DOHH2 (cell line): ENCODE measurements at regions not wholly inside any gene's neighbourhood (a gene's known extent, or its start where the extent isn't known, plus 50 kb on each side); places are given as distances from the start of the nearest gene placed in this dataset.

Experiments used
- H3F3A ChIP-seq: fragments of 200-600 bp; sonication (generic), shearing (Covaris generic); 2 replicates; pipeline ENCODE4 v1.6.0; 2016; ENCODE audit warnings: antibody characterized with exemption, mild to moderate bottlenecking; ENCODE audit not compliant: control insufficient read depth, insufficient read depth
- H3K27ac ChIP-seq: fragments of 200-600 bp; sonication (generic); 2 replicates; pipeline ENCODE4 v1.5.1; 2014; ENCODE audit warnings: low read depth, mild to moderate bottlenecking, low read length, moderate library complexity
- H3K27me3 ChIP-seq: fragments of 200-600 bp; sonication (generic); 2 replicates; pipeline ENCODE4 v1.6.1; 2014; ENCODE audit warnings: mild to moderate bottlenecking, low read length, mixed read lengths; ENCODE audit not compliant: control insufficient read depth
- H3K36me3 ChIP-seq: fragments of 200-600 bp; sonication (generic); 2 replicates; pipeline ENCODE4 v1.6.1; 2014; ENCODE audit warnings: mild to moderate bottlenecking, low read length, moderate library complexity, mixed read lengths; ENCODE audit not compliant: control insufficient read depth
- H3K4me1 ChIP-seq: fragments of 200-600 bp; sonication (generic); 2 replicates; pipeline ENCODE4 v1.6.1; 2014; ENCODE audit warnings: mild to moderate bottlenecking, low read length, mixed read lengths; ENCODE audit not compliant: control insufficient read depth
- H3K4me2 ChIP-seq: fragments of 200-600 bp; sonication (generic); 2 replicates; pipeline ENCODE4 v1.6.0; 2014; ENCODE audit warnings: mild to moderate bottlenecking, low read length, moderate library complexity
- H3K4me3 ChIP-seq: fragments of 200-600 bp; sonication (generic); 2 replicates; pipeline ENCODE4 v1.5.1; 2014; ENCODE audit warnings: mild to moderate bottlenecking, low read length, mixed read lengths
- H3K79me2 ChIP-seq: fragments of 200-600 bp; sonication (generic); 2 replicates; pipeline ENCODE4 v1.6.1; 2014; ENCODE audit warnings: mild to moderate bottlenecking, low read length, mixed read lengths; ENCODE audit not compliant: control insufficient read depth
- H3K9me2 ChIP-seq: fragments of 200-600 bp; sonication (generic); replicated peaks from 2 replicates; pipeline ENCODE4 v1.6.1; 2014; ENCODE audit warnings: mild to moderate bottlenecking, low read length, mixed read lengths; ENCODE audit not compliant: control insufficient read depth
- H3K9me3 ChIP-seq: fragments of 200-600 bp; sonication (generic); 2 replicates; pipeline ENCODE4 v1.6.1; 2014; ENCODE audit warnings: antibody characterized with exemption, low read length, mixed read lengths; ENCODE audit not compliant: control insufficient read depth, insufficient read depth
- H4K20me1 ChIP-seq: fragments of 200-600 bp; sonication (generic); 2 replicates; pipeline ENCODE4 v1.6.0; 2014; ENCODE audit warnings: low read depth, mild to moderate bottlenecking, antibody characterized with exemption, low read length, moderate library complexity; ENCODE audit not compliant: control insufficient read depth, insufficient read depth
- EZH2phosphoT487 ChIP-seq: fragments of 200-600 bp; sonication (generic); IDR thresholded peaks from 2 replicates; pipeline ENCODE4 v1.6.1; 2017; ENCODE audit warnings: borderline replicate concordance, mild to moderate bottlenecking, antibody characterized with exemption, low read length, moderate library complexity, mixed read lengths
- TF ChIP-seq, protein P1 (sequence below): fragments of 200-600 bp; sonication (generic); IDR thresholded peaks from one replicate; pipeline ENCODE4 v1.5.1; 2014; ENCODE audit warnings: antibody characterized with exemption, mild to moderate bottlenecking, low read depth, low read length; ENCODE audit not compliant: poor library complexity, severe bottlenecking

DNA sequence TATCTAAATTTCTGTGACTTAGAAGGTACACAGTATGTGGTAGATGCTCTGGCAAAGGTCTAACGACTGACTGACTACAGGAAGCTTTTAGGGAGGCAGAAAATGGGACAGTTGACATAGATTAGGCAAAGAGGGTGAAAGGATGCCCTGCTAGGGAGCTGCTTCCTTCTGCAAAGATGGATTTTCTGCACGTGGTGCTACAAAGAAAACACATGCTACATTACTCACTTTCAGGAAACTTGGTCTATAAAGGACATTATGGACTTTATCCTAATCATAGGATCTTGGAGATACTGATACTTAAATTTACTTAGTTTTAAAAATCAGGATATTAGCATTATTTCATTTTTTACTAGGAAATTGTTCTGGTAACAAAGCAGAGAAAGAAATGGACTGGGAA lies 405.8 kb upstream of the ADAMTS16 start:
- Histone ChIP-seq H3K36me3 (no peaks in the 10 kb centered on the region), H3K27ac (no peak overlapping the region), H3K9me3 (no peaks in the 10 kb centered on the region), H3K4me2 (no peak overlapping the region), H3K4me1 (no peaks in the 10 kb centered on the region), H3K4me3 (no peak overlapping the region), H3F3A (no peaks in the 10 kb centered on the region), H4K20me1 (no peaks in the 10 kb centered on the region), H3K79me2 (no peaks in the 10 kb centered on the region), H3K9me2 (no peaks in the 10 kb centered on the region), H3K27me3 (no peaks in the 10 kb centered on the region)
- no peak for TF ChIP-seq EZH2phosphoT487
- TF ChIP-seq, protein P1, sequence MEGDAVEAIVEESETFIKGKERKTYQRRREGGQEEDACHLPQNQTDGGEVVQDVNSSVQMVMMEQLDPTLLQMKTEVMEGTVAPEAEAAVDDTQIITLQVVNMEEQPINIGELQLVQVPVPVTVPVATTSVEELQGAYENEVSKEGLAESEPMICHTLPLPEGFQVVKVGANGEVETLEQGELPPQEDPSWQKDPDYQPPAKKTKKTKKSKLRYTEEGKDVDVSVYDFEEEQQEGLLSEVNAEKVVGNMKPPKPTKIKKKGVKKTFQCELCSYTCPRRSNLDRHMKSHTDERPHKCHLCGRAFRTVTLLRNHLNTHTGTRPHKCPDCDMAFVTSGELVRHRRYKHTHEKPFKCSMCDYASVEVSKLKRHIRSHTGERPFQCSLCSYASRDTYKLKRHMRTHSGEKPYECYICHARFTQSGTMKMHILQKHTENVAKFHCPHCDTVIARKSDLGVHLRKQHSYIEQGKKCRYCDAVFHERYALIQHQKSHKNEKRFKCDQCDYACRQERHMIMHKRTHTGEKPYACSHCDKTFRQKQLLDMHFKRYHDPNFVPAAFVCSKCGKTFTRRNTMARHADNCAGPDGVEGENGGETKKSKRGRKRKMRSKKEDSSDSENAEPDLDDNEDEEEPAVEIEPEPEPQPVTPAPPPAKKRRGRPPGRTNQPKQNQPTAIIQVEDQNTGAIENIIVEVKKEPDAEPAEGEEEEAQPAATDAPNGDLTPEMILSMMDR, result no peak

GRCh38 chr5:4735261-4735660 lies 404.9 kb upstream of the ADAMTS16 start:
- Histone ChIP-seq H3K4me3 (no peak overlapping the region), H3K9me2 (no peaks in the 10 kb centered on the region), H3K36me3 (no peaks in the 10 kb centered on the region), H3K9me3 (no peaks in the 10 kb centered on the region), H4K20me1 (no peaks in the 10 kb centered on the region), H3K4me2 (no peak overlapping the region), H3K27me3 (no peaks in the 10 kb centered on the region), H3K27ac (no peak overlapping the region), H3K79me2 (no peaks in the 10 kb centered on the region), H3K4me1 (no peaks in the 10 kb centered on the region), H3F3A (no peaks in the 10 kb centered on the region)
- TF ChIP-seq, protein P1, result no peak
- no peak for TF ChIP-seq EZH2phosphoT487

GRCh38 chr5:4737868-4738267 lies 402.3 kb upstream of the ADAMTS16 start:
- H3K4me2 ChIP-seq, result no peak overlapping the region
- H3K27me3 ChIP-seq, result no peaks in the 10 kb centered on the region
- TF ChIP-seq, protein P1, result no peak
- no peak for TF ChIP-seq EZH2phosphoT487
- no peaks in the 10 kb centered on the region for H3K9me2 ChIP-seq
- no peaks in the 10 kb centered on the region for H3K9me3 ChIP-seq
- H3K4me3 ChIP-seq, result no peak overlapping the region
- no peaks in the 10 kb centered on the region for H3K36me3 ChIP-seq
- no peaks in the 10 kb centered on the region for H3K4me1 ChIP-seq
- no peaks in the 10 kb centered on the region for H3F3A ChIP-seq
- no peaks in the 10 kb centered on the region for H4K20me1 ChIP-seq
- H3K79me2 ChIP-seq, result no peaks in the 10 kb centered on the region
- H3K27ac ChIP-seq, result no peak overlapping the region

- H3K79me2 ChIP-seq, result no peaks in the 10 kb centered on the region
- H3K9me2 ChIP-seq, result no peaks in the 10 kb centered on the region
- no peaks in the 10 kb centered on the region for H4K20me1 ChIP-seq
- H3F3A ChIP-seq, result no peaks in the 10 kb centered on the region
- H3K36me3 ChIP-seq, result no peaks in the 10 kb centered on the region
- H3K27me3 ChIP-seq, result no peaks in the 10 kb centered on the region
- TF ChIP-seq EZH2phosphoT487, result no peak
- TF ChIP-seq, protein P1, result no peak
- H3K9me3 ChIP-seq, result no peaks in the 10 kb centered on the region
- H3K27ac ChIP-seq, result no peak overlapping the region
- no peak overlapping the region for H3K4me3 ChIP-seq
- no peak overlapping the region for H3K4me2 ChIP-seq
- no peaks in the 10 kb centered on the region for H3K4me1 ChIP-seq
These were observed 401.8 kb upstream of the ADAMTS16 start for GRCh38 chr5:4738298-4738697.
